Esophagus squamous epithelium (tissue), 5 donors: ENCODE measurements at regions not wholly inside any gene's neighbourhood (a gene's known extent, or its start where the extent isn't known, plus 50 kb on each side); places are given as distances from the start of the nearest gene placed in this dataset.
A peak's percentile ranks its signal among the peaks of the same experiment; 100 is the strongest.

ENCODE experiments used
- DNase-seq: peaks from one replicate; lab custom pipeline; 2025; lab: John Stamatoyannopoulos, UW
- H3K27ac ChIP-seq, 4 donors: fragments of 200-600 bp; sonication (generic); one replicate each; pipeline ENCODE4 v1.5.1; 2016 to 2019; ENCODE audit warnings: mild to moderate bottlenecking in 1 of 4
- H3K27me3 ChIP-seq, 4 donors: fragments of 200-600 bp; sonication (generic); 1 replicate in 3 of 4; 2 replicates in 1 of 4; pipeline versions ENCODE4 v1.5.1 to v1.6.0; 2017 to 2021; ENCODE audit warnings: antibody characterized with exemption in 1 of 4
- H3K36me3 ChIP-seq, 3 donors: fragments of 200-600 bp; sonication (generic); one replicate each; pipeline ENCODE4 v1.5.1; 2016 to 2019
- H3K4me1 ChIP-seq, 3 donors: fragments of 200-600 bp; sonication (generic); one replicate each; pipeline ENCODE4 v1.5.1; 2017 to 2019
- H3K4me3 ChIP-seq, 4 donors: fragments of 200-600 bp; sonication (generic); 1 replicate in 3 of 4; 2 replicates in 1 of 4; pipeline ENCODE4 v1.5.1; 2016 to 2019; ENCODE audit warnings: mild to moderate bottlenecking in 2 of 4, moderate library complexity in 1 of 4
- H3K9me3 ChIP-seq, 3 donors: fragments of 200-600 bp; sonication (generic); one replicate each; pipeline ENCODE4 v1.5.1; 2016 to 2019
- CTCF ChIP-seq, 6 experiments: fragments of 450-650 bp in 4 of 6; fragments of 200-600 bp in 2 of 6; sonication (generic) in 2 of 6; IDR thresholded peaks; one replicate each; pipeline ENCODE4 v1.5.1; 2016 to 2019; ENCODE audit warnings: antibody characterized with exemption in 6 of 6, mild to moderate bottlenecking in 4 of 6, moderate library complexity in 4 of 6
- POLR2A ChIP-seq, 4 donors: fragments of 450-650 bp; IDR thresholded peaks; one replicate each; pipeline ENCODE4 v1.6.1; 2017; ENCODE audit warnings: antibody characterized with exemption in 4 of 4, mild to moderate bottlenecking in 4 of 4, moderate library complexity in 3 of 4
- WGBS, 2 donors: methylation state at CpG; one replicate each; pipeline ENCODE4 v1.1.5; 2018; 5-methylcytosine and 5-hydroxymethylcytosine counted together
- intact Hi-C: fragments of 100-400 bp; cut with DNase I; formaldehyde crosslinking; loops from one replicate; pipeline ENCODE4 v1.15.0; 2022
- donor health status: DM: yes; HTN: yes; CAD: no.

DNA sequence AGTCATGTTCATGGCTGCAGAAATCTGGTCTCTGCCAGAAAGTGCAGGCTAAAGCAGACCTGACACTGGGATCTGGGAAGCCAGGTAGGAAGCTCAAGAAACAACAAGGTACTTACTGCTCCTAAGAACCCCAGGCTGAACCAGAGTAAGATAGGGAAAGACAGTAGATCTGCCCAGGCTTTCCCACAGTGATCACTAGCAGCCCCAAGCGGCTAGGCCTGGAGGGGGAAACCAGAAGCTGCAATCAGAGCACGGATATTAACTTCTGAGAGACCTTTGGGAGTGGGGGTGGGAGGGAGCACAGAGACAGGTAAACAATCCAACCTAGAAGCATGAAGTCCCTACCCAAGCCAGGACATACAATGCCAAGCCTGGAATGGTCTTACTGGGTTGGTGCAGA is 135.2 kb upstream of the C11orf58 start:
- peaks cover 0 to 64% (median 10%) of the 10 kb centered on the region in 3 donors for H3K4me1 ChIP-seq
- no peak for DNase-seq
- peak overlapping the region in 3 of 4 donors; percentile 61 to 73 (median 71) for H3K4me3 ChIP-seq
- H3K9me3 ChIP-seq: no peaks in the 10 kb centered on the region
- 24 to 75% methylated on average over 2 of the region's 2 CpGs for WGBS, 2 donors
- peaks cover 0 to 62% (median 5%) of the 10 kb centered on the region in 4 donors for H3K27me3 ChIP-seq
- peak overlapping the region; percentile 49 to 93 (median 88) for H3K27ac ChIP-seq
- no peaks in the 10 kb centered on the region for H3K36me3 ChIP-seq
- TF ChIP-seq POLR2A (IDR thresholded peaks at IDR 0.05) (no peak), CTCF (IDR thresholded peaks at IDR 0.05) (peak in 3 of 6 experiments; percentile 5 to 29 (median 21))
- intact Hi-C loops: loop anchor here (10.0 kb wide), 1 partner anchor 778 kb away; no protein-coding TSS in a partner anchor

DNA sequence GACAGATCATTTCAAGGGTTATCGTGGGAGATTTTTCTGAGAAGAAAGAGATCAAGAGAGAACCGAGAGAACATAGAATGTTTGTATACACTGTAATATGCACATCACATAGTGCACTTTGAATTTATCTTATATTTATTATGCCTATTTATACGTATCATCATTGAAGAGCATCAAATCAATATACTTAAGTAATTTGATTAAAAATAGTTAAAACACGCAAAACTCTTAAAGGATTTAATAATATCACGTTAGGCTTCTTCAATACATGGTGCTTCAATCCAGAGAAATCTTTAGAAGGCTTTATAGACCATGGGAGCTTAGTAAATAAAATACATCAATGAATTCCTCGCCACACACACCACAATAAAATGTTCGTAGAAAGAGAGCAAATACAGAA is 139.5 kb upstream of the C11orf58 start:
- TF ChIP-seq CTCF (IDR thresholded peaks at IDR 0.05) (no peak), POLR2A (IDR thresholded peaks at IDR 0.05) (no peak)
- H3K36me3 ChIP-seq: no peaks in the 10 kb centered on the region
- H3K4me1 ChIP-seq: peaks cover 0 to 28% (median 0%) of the 10 kb centered on the region in 3 donors
- H3K4me3 ChIP-seq: no peak overlapping the region
- intact Hi-C loops: no loop called here
- peaks cover 0 to 19% (median 0%) of the 10 kb centered on the region in 4 donors for H3K27me3 ChIP-seq
- WGBS, 2 donors: 86 to 88% methylated on average over 7 of the region's 7 CpGs
- no peaks in the 10 kb centered on the region for H3K9me3 ChIP-seq
- no peak for DNase-seq
- H3K27ac ChIP-seq: no peak overlapping the region

DNA sequence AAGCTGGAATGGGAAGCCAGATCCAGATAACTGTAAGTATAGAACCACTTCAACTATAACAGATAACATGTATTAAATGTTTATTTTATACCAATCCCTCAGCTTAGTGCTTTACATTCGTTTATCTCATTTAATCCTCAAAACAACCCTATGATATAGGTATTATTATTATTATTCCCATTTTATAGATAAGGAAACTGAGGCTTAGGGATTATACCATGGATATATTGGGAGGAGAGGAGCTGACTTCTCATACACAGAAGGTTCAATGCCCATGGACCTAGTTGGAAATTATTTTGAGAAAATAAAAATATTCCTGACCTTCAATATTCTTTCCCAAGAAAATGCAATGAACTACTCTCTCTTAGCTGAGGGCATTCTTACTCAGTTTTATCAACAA is 140.4 kb upstream of the C11orf58 start:
- peaks cover 0 to 19% (median 0%) of the 10 kb centered on the region in 3 donors for H3K4me1 ChIP-seq
- no peak for DNase-seq
- peaks cover 0 to 10% (median 0%) of the 10 kb centered on the region in 4 donors for H3K27me3 ChIP-seq
- H3K36me3 ChIP-seq: no peaks in the 10 kb centered on the region
- WGBS, 2 donors: 46 to 52% methylated on average over 1 of the region's 1 CpG
- H3K27ac ChIP-seq: no peak overlapping the region
- no peaks in the 10 kb centered on the region for H3K9me3 ChIP-seq
- intact Hi-C loops: no loop called here
- TF ChIP-seq CTCF (IDR thresholded peaks at IDR 0.05) (no peak), POLR2A (IDR thresholded peaks at IDR 0.05) (no peak)
- no peak overlapping the region for H3K4me3 ChIP-seq

DNA sequence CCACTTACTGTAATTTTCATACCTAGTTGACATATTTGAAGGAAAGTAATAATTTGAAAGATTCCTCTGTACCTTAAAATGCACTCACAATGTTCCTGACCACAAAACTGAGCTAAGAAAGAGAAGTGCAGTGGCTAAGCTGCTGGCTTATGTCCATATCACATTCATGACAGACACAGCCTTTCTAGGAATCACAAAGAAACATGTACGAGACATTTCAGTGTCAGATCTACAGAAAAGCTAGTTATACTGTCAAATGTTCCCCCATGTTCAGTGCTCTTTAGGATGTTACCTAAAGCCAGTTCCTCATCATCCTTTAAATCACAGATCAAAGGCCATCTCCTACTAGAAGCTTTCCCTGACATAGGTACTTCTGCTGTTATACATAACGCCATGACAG is 142.2 kb upstream of the C11orf58 start:
- H3K4me1 ChIP-seq: peaks cover 0 to 11% (median 0%) of the 10 kb centered on the region in 3 donors
- H3K27ac ChIP-seq: no peak overlapping the region
- no peak for DNase-seq
- WGBS, 2 donors: 45 to 54% methylated on average over 2 of the region's 2 CpGs
- no peaks in the 10 kb centered on the region for H3K27me3 ChIP-seq
- H3K4me3 ChIP-seq: no peak overlapping the region
- no peaks in the 10 kb centered on the region for H3K36me3 ChIP-seq
- no peak for TF ChIP-seq CTCF (IDR thresholded peaks at IDR 0.05)
- no peak for TF ChIP-seq POLR2A (IDR thresholded peaks at IDR 0.05)
- intact Hi-C loops: no loop called here
- H3K9me3 ChIP-seq: no peaks in the 10 kb centered on the region

GRCh38 chr11:16591157-16591556 is 147.3 kb upstream of the C11orf58 start:
- no peak overlapping the region for H3K4me3 ChIP-seq
- intact Hi-C loops: no loop called here
- no peak overlapping the region for H3K27ac ChIP-seq
- no peaks in the 10 kb centered on the region for H3K27me3 ChIP-seq
- peaks cover 0 to 2% (median 0%) of the 10 kb centered on the region in 3 donors for H3K4me1 ChIP-seq
- no peaks in the 10 kb centered on the region for H3K9me3 ChIP-seq
- no peaks in the 10 kb centered on the region for H3K36me3 ChIP-seq
- TF ChIP-seq CTCF (IDR thresholded peaks at IDR 0.05): no peak
- no peak for TF ChIP-seq POLR2A (IDR thresholded peaks at IDR 0.05)
- no peak for DNase-seq
